ENCODE measurements at regions not wholly inside any gene's neighbourhood (a gene's known extent, or its start where the extent isn't known, plus 50 kb on each side); places are given as distances from the start of the nearest gene placed in this dataset.

DNA sequence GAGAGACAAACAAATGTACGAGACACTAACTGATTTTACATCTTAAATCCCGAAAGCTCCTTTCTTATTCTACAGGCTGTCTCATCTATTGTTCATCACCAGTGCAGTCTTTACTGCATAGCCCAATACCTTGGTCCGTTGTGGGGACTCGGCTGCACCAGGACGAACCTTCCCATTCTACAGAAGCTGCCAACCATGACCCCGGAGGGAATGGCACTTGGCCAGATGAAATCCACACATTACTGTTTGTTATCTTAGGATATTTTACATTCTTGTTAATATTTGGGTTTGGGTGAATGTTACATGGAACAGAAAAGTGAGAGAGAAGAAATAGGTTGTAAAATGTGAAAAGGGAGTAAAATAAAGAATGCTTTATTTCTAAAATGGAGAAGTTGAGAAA lies 195.1 kb downstream of the RFC3 start:
- TF ChIP-seq, protein P1, sequence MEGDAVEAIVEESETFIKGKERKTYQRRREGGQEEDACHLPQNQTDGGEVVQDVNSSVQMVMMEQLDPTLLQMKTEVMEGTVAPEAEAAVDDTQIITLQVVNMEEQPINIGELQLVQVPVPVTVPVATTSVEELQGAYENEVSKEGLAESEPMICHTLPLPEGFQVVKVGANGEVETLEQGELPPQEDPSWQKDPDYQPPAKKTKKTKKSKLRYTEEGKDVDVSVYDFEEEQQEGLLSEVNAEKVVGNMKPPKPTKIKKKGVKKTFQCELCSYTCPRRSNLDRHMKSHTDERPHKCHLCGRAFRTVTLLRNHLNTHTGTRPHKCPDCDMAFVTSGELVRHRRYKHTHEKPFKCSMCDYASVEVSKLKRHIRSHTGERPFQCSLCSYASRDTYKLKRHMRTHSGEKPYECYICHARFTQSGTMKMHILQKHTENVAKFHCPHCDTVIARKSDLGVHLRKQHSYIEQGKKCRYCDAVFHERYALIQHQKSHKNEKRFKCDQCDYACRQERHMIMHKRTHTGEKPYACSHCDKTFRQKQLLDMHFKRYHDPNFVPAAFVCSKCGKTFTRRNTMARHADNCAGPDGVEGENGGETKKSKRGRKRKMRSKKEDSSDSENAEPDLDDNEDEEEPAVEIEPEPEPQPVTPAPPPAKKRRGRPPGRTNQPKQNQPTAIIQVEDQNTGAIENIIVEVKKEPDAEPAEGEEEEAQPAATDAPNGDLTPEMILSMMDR (conservative IDR thresholded peaks at IDR 0.05), result no peak
- TF ChIP-seq EZH2 (IDR thresholded peaks at IDR 0.05; ENCODE audit: low read depth), result no peak
